NOMO-1 treated with dmso at 0.1 percent for 144 hours (cell line): ENCODE measurements at regions not wholly inside any gene's neighbourhood (a gene's known extent, or its start where the extent isn't known, plus 50 kb on each side); places are given as distances from the start of the nearest gene placed in this dataset.

Source experiments
- DNase-seq: peaks from one replicate; lab custom pipeline; 2025; ENCODE audit not compliant: unreplicated experiment; lab: John Stamatoyannopoulos, UW

DNA sequence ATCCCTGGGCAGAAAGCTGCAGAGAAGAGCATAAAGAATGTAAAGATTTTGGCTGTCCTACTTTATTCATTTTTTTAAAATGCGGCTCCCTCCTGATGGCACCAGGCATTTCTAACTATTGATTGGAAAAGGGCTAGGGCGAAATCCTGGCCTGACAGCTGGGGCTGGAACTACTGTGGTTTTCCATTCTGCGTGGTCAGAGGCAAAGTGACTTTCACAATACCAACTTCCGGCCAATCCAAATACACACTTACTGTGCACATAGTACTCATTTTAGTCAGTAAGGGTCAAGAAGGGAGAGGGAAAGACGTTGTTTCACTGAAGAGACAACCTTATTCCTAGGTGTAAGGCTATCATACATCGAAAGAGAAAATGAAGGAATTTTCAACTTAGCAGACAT is 113.8 kb upstream of the PMFBP1 start:
- DNase-seq, result no peak

- DNase-seq, result no peak
Observed at GRCh38 chr16:72285324-72285723, 113.4 kb upstream of the PMFBP1 start.

DNA sequence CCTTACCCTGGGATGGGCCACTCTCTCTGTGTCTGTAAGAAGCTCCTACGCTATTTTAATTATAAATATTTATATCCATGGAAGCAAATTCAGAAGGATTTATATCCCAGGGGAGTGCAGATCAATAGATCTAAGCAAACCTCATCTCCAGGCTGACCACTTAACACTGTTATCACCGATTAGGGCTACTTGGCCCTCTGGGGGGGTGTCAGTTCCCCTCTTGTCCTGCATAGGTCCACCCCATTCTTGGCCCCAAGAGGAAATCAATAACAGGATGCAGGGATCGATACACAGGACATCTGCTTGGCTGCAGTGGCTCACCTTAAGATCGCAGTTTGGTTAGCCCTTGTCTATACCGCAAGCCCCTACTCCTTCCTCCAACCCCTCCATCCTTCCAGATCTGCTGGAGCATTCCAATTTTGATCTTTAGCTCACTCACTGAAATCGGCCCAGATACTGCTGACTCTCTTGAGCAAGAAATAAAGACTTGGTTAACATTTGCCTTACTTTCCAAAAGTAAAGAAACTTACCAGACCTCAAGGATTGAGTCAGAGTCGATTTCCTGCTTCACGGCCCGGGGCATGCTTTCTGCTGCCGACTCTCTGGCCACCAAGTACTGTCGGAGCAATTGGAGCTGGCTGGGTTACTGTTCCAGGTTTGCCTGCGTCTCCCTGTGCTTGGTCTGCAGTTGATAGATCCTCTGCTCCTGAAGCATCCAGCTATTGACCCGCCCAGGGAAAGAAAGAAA is 112.3 kb upstream of the PMFBP1 start:
- DNase-seq, result no peak

GRCh38 chr16:72282362-72282761 is 110.4 kb upstream of the PMFBP1 start:
- no peak for DNase-seq

DNA sequence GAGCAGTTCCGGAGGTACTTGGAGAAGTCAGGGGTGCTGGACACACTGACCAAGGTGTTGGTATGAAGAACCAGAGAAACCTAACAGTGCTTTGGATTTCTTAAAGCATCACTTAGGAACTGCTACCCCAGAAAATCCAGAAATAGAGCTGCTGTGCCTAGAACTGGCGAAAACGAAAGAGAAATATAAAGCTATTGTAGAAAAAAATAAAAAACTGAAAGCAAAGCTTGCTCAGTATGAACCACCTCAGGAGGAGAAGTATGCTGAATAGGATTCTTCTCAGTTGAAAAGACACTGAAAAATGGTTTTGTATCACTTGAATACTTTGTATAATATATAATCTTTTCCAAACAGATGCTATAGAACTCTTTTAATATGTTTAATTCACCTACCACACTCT is 106.3 kb upstream of the PMFBP1 start:
- DNase-seq, result no peak

GRCh38 chr16:72277749-72278148 is 105.8 kb upstream of the PMFBP1 start:
- no peak for DNase-seq

GRCh38 chr16:72271699-72272240 is 99.8 kb upstream of the PMFBP1 start:
- no peak for DNase-seq

GRCh38 chr16:72270531-72270930 is 98.6 kb upstream of the PMFBP1 start:
- DNase-seq, result no peak

- DNase-seq, result no peak
Observed at GRCh38 chr16:72266836-72267235, 94.9 kb upstream of the PMFBP1 start.

- no peak for DNase-seq
Observed at GRCh38 chr16:72264771-72265170, 92.8 kb upstream of the PMFBP1 start.

GRCh38 chr16:72262711-72263110 is 90.8 kb upstream of the PMFBP1 start:
- no peak for DNase-seq

DNA sequence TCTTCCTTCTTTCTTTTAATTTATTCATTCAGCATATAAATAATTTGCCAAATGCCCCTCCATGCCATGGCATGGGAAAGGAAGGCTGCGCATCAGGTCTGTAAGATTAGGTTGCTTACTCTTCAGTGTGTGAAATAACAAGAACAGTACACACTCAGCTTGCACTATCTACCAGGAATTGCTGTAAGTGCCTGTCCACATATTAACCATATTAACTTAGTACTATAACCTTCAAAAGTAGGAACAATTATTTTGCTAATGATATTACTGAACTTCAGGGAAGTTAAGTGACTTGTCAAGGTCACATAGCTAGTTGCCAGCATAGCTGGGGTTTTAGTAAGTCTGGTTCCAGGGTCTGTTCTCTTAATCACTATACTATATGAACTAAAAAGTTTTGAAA is 89.2 kb upstream of the PMFBP1 start:
- DNase-seq, result no peak

- no peak for DNase-seq
Observed at GRCh38 chr16:72256398-72257066, 84.6 kb upstream of the PMFBP1 start.

DNA sequence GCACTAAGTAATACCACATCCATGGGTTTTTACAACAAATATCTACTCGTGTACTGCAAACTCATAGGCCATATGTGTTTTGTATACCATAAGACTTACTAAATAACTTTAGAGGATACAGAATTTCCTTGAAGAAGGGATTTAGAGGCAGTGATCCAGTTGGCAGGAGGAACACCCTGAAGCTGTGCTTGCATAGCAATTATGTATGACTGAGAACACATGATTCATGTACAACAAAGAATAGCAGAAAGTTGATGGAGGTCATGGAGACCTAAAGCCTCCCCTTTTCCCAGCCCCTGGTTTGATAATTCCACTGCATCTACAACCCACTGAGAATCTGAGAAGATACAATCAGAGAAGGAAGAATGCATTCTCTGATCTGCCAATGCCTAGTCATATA is 83.8 kb upstream of the PMFBP1 start:
- DNase-seq, result no peak

GRCh38 chr16:72247821-72248253 is 75.9 kb upstream of the PMFBP1 start:
- no peak for DNase-seq

DNA sequence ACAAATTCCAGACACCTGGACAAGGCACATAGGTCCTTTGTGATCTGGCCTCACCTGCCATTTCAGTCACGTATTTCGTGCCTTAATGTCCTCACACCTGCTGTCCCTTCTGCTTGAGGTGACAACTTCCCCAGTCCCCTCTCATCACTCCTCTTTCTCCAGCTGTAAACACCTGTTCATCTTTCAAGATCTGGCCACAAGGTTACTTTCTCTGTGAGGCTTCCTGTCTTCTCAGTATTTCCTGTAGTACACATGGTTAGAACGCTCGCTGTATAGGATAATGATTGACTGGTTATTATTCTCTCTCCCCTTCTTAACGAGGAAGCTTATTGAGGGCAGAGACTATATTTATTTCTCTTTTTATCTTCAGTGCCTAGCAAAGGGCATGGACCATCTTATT is 74.5 kb upstream of the PMFBP1 start:
- DNase-seq, result no peak

DNA sequence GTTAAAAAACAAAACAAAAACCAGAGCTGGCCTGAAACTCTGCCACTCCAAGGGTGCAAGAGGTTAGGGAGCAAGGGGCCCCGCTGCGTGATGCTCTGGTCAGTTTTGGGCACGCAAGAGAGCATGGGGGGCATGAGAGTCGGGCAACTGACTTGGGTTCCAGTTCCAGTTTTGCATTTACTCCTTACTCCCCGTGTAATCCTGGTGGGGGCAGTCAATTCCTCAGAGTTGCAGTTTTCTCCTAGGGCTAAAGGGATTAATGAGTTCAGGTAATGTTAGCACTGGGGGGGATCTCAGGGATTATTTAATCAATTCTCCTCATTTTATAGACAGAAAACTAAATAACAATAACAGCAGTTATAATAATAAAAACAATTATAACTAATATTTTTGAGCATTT is 72.9 kb upstream of the PMFBP1 start:
- no peak for DNase-seq

GRCh38 chr16:72243621-72244020 is 71.7 kb upstream of the PMFBP1 start:
- no peak for DNase-seq

DNA sequence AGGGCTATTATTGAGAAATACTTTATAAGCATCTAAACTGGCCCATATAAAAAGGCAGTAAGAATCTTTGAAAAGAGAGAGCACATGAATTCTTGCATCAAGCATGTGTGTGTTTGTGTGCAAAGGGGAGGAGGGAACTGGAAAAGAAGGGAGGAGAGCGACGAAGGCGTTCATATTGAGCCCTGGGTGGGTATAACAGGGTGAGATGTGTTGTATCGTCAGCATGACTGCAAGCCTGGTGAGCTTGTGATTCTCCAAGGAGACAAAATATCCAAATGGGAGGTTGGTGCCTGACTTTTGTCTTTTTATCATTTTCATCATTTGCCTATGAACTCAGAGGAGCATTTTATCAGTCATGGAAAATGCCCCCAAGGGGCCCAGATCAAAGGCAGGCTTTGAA is 70.8 kb upstream of the PMFBP1 start:
- DNase-seq, result no peak

GRCh38 chr16:72241930-72242329 is 70.0 kb upstream of the PMFBP1 start:
- no peak for DNase-seq

GRCh38 chr16:72241008-72241407 is 69.1 kb upstream of the PMFBP1 start:
- DNase-seq, result no peak

DNA sequence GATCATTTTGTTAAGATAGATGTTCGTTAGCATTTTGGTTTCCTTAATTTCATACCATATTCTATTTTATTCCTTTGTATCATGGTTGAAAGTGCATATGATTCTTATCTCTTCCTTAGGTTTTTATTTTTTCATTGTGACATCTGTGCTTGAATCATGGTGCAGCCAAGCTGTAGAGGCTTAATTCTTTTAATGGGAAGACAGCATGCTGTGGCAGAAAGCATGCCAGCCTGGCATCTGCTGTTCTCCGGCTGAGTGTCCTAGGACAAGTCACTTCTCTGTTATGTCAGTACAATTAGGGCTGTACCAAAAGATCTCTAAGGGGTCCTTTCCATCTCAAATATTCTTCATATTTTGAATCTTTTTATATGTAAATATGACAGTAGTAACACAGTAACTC is 68.5 kb upstream of the PMFBP1 start:
- no peak for DNase-seq

GRCh38 chr16:72236866-72237265 is 64.9 kb upstream of the PMFBP1 start:
- DNase-seq, result no peak
